HFFc6 (cell line): ENCODE measurements at regions not wholly inside any gene's neighbourhood (a gene's known extent, or its start where the extent isn't known, plus 50 kb on each side); places are given as distances from the start of the nearest gene placed in this dataset.
"Not testable (repeated sequence)": the region's sequence is repeated elsewhere in the genome, so short reads cannot be mapped to it uniquely, and the experiment has no call there.

Experiments
- DNase-seq: peaks from one replicate; pipeline ENCODE4 v3.0.0-alpha.2; 2018
- H3K27ac Mint-ChIP-seq: 2 replicates; pipeline ENCODE4 v1.8.0; 2020; ENCODE audit warnings: mild to moderate bottlenecking, mixed read lengths
- H3K27me3 Mint-ChIP-seq: 2 replicates; pipeline ENCODE4 v1.8.0; 2021; ENCODE audit warnings: mild to moderate bottlenecking, moderate library complexity, mixed read lengths; ENCODE audit not compliant: insufficient read depth
- H3K36me3 Mint-ChIP-seq: 2 replicates; pipeline ENCODE4 v1.8.0; 2021; ENCODE audit warnings: low read depth, mixed read lengths
- H3K4me1 Mint-ChIP-seq: 2 replicates; pipeline ENCODE4 v1.8.0; 2020; ENCODE audit warnings: low read depth, mixed read lengths
- H3K4me3 Mint-ChIP-seq: 2 replicates; pipeline ENCODE4 v1.8.0; 2020; ENCODE audit warnings: mild to moderate bottlenecking, moderate library complexity, mixed read lengths
- H3K9me3 Mint-ChIP-seq: 2 replicates; pipeline ENCODE4 v1.8.0; 2020; ENCODE audit warnings: mild to moderate bottlenecking, mixed read lengths
- TF ChIP-seq, protein P1 (sequence below): fragments of 200-600 bp; sonication (generic); IDR thresholded peaks from 2 replicates; pipeline ENCODE4 v1.5.0; 2021; ENCODE audit warnings: antibody characterized with exemption, mild to moderate bottlenecking

DNA sequence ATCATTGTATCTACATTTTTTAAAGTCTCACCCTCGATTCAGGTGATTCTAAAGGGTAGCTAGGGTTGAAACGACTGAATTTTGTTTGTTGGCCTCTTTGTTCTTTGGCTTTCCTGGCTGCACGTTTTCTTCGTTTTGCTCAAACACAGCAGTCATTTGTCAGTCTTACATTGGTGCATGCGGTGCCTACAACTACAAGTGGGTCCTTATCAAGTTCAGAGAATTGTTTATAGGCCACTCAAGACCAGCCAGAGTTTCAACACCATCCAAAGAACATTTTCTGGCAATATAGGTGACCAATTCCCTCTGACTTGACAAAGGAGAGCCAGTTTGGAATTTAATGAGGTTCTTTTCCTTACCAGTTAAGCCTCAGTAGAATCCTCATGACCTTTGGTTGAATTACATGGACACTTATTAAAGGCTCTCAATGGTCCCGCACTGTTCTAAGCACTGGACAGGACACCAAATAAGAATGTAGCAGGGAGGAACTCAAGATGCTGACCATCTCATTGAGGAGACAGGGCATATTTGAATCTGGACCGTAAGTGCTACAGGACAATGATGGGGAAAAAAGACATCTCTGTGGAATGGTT lies 119.0 kb upstream of the DMRT1 start:
- Mint-ChIP-seq H3K27ac (no peak overlapping the region; the same call in 1 of the 2 replicates), H3K36me3 (peaks cover 54% of the 10 kb centered on the region), H3K4me3 (no peak overlapping the region), H3K27me3 (peaks cover 2% of the 10 kb centered on the region), H3K9me3 (no peaks in the 10 kb centered on the region), H3K4me1 (peaks cover 35% of the 10 kb centered on the region)
- DNase-seq, result no peak
- TF ChIP-seq, protein P1, sequence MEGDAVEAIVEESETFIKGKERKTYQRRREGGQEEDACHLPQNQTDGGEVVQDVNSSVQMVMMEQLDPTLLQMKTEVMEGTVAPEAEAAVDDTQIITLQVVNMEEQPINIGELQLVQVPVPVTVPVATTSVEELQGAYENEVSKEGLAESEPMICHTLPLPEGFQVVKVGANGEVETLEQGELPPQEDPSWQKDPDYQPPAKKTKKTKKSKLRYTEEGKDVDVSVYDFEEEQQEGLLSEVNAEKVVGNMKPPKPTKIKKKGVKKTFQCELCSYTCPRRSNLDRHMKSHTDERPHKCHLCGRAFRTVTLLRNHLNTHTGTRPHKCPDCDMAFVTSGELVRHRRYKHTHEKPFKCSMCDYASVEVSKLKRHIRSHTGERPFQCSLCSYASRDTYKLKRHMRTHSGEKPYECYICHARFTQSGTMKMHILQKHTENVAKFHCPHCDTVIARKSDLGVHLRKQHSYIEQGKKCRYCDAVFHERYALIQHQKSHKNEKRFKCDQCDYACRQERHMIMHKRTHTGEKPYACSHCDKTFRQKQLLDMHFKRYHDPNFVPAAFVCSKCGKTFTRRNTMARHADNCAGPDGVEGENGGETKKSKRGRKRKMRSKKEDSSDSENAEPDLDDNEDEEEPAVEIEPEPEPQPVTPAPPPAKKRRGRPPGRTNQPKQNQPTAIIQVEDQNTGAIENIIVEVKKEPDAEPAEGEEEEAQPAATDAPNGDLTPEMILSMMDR, result no peak

DNA sequence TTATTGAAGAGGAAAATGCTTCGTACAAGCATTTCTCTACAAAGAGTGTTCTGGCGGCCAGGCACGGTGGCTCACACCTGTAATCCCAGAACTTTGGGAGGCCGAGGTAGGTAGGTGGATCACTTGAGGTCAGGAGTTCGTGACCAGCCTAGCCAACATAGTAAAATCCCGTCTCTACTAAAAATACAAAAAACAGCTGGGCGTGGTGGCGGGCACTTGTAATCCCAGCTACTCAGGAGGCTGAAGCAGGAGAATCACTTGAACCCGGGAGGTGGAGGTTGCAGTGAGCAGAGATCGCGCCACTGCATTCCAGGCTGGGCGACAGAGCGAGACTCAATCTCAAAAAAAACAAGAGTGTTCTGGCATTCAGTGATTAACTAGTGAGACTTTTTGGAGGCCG lies 117.0 kb upstream of the DMRT1 start:
- DNase-seq, H3K27ac Mint-ChIP-seq, H3K4me3 Mint-ChIP-seq, H3K9me3 Mint-ChIP-seq, H3K27me3 Mint-ChIP-seq: not testable (repeated sequence)
- H3K4me1 Mint-ChIP-seq, result peaks cover 23% of the 10 kb centered on the region
- H3K36me3 Mint-ChIP-seq, result peaks cover 50% of the 10 kb centered on the region

DNA sequence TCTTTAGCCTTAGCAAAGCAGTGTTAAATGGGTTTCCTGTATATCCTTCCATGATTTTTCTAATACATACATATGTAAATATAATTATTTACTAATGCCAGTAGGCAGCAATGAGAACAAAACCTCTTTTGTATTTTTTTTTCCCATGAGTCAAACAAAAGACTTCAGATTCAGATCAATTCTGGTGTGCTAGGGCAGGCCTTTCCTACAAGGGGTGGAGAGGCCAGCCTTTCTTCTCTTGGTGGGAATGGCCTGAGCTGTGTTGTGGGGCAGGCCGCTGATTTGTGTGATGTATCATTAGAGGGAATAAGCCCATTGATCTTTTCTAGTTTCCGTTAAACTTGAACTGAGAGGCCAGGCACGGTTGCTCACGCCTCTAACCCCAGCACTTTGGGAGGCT lies 115.5 kb upstream of the DMRT1 start:
- DNase-seq, result no peak
- Mint-ChIP-seq H3K27me3 (peaks cover 2% of the 10 kb centered on the region), H3K27ac (no peak overlapping the region), H3K9me3 (no peaks in the 10 kb centered on the region), H3K4me1 (peaks cover 11% of the 10 kb centered on the region), H3K4me3 (no peak overlapping the region), H3K36me3 (peaks cover 52% of the 10 kb centered on the region)
- TF ChIP-seq, protein P1, result no peak

DNA sequence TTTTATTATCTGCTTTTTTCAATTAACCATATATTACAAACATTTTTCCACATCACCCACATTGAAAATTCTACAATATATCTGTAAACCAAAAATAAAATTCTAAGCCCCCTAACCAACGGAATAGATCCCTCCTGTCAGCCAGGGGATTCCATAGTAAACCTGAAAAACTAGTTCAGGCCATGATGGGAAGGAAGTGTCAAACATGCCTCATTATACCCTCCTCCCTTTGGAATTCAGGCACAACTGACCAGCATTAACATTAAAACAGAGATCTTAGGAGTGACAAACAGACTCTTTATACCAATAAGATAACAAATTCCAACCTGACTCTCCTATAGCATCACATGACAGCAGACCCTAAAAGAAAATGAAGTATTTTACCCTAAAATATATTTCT lies 113.7 kb upstream of the DMRT1 start:
- no peaks in the 10 kb centered on the region for H3K9me3 Mint-ChIP-seq
- DNase-seq, result no peak
- TF ChIP-seq, protein P1, result no peak
- no peak overlapping the region for H3K4me3 Mint-ChIP-seq
- peaks cover 51% of the 10 kb centered on the region for H3K36me3 Mint-ChIP-seq
- no peak overlapping the region for H3K27ac Mint-ChIP-seq
- peaks cover 3% of the 10 kb centered on the region for H3K4me1 Mint-ChIP-seq
- peaks cover 2% of the 10 kb centered on the region for H3K27me3 Mint-ChIP-seq

DNA sequence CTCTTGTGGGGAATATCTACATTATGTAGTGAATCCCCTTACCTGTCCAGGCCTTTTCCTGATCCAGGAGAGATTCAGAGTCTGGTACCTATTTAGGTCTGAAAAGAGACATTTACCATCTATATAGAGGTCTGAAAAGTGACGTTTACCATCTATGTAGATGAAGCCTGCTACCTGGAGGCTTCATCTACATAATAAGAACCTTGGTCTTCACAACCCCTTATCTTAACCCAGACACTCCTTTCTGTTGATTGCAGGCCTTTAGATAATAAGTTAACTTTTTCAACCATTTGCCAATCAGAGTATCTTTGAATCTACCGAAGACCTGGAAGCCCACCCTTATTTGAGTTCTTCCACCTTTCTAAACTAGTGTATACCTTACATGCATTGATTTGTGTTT lies 113.0 kb upstream of the DMRT1 start:
- H3K27ac Mint-ChIP-seq, result no peak overlapping the region

DNA sequence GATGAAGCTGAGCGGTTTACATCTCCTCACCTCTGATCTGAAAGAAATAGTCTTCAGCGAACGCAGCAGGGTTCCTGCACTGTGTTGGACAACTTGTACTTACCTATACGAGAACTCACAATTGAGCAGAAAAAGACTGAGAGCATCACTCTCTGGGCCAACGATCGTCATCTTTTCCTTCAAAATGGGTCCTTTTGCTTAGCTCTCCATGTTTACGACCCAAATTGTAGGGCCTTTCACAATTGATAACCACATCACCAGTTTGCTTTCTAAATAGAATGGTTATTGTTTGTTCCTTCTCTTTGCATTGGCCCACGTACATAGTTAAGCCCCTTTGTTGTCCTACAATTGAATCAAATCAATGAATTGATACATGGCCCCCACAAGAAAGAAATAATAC lies 110.0 kb upstream of the DMRT1 start:
- no peaks in the 10 kb centered on the region; the same call in 1 of the 2 replicates for H3K27me3 Mint-ChIP-seq
- no peaks in the 10 kb centered on the region for H3K9me3 Mint-ChIP-seq
- no peak overlapping the region for H3K4me3 Mint-ChIP-seq
- TF ChIP-seq, protein P1, result no peak
- H3K27ac Mint-ChIP-seq, result no peak overlapping the region
- peaks cover 38% of the 10 kb centered on the region for H3K36me3 Mint-ChIP-seq
- no peak for DNase-seq
- H3K4me1 Mint-ChIP-seq, result peaks cover 16% of the 10 kb centered on the region

More for the DNA sequence above, 113.0 kb upstream of the DMRT1 start:
- TF ChIP-seq, protein P1, result no peak
- Mint-ChIP-seq H3K4me1 (no peaks in the 10 kb centered on the region; the same call in 1 of the 2 replicates), H3K9me3 (no peaks in the 10 kb centered on the region), H3K4me3 (no peak overlapping the region), H3K27me3 (peaks cover 2% of the 10 kb centered on the region), H3K36me3 (peaks cover 46% of the 10 kb centered on the region)
- DNase-seq, result no peak
